Thymus (tissue), 11 donors: ENCODE measurements at regions not wholly inside any gene's neighbourhood (a gene's known extent, or its start where the extent isn't known, plus 50 kb on each side); places are given as distances from the start of the nearest gene placed in this dataset.

Source experiments
- DNase-seq, 9 donors: peaks; one replicate each; pipeline ENCODE4 v3.0.0-alpha.2; 2013; ENCODE audit warnings: low spot score in 9 of 9, low read depth in 6 of 9, missing footprints in 1 of 9
- H3K27ac ChIP-seq, 2 donors: one replicate each; pipeline ENCODE4 v1.5.1; 2013; ENCODE audit warnings: control low read depth in 1 of 2, low read depth in 1 of 2, low read length in 1 of 2, mild to moderate bottlenecking in 1 of 2, moderate library complexity in 1 of 2
- H3K27me3 ChIP-seq, 2 donors: one replicate each; pipeline ENCODE4 v1.5.1; 2013; ENCODE audit warnings: low read length in 1 of 2; ENCODE audit not compliant: control insufficient read depth in 2 of 2, insufficient read depth in 1 of 2
- H3K36me3 ChIP-seq, 2 donors: one replicate each; pipeline ENCODE4 v1.5.1; 2013; ENCODE audit warnings: low read length in 1 of 2, mild to moderate bottlenecking in 1 of 2, moderate library complexity in 1 of 2; ENCODE audit not compliant: control insufficient read depth in 2 of 2, insufficient read depth in 2 of 2
- H3K4me1 ChIP-seq, 2 donors: one replicate each; pipeline ENCODE4 v1.5.1; 2013; ENCODE audit warnings: low read length in 2 of 2; ENCODE audit not compliant: control insufficient read depth in 2 of 2, insufficient read depth in 2 of 2
- H3K4me3 ChIP-seq, 2 donors: one replicate each; pipeline ENCODE4 v1.5.1; 2013; ENCODE audit warnings: low read length in 2 of 2, control low read depth in 1 of 2, mild to moderate bottlenecking in 1 of 2
- H3K9me3 ChIP-seq, 2 donors: one replicate each; pipeline ENCODE4 v1.5.1; 2013; ENCODE audit warnings: low read length in 1 of 2, mild to moderate bottlenecking in 1 of 2; ENCODE audit not compliant: control insufficient read depth in 2 of 2, insufficient read depth in 1 of 2
- WGBS: extraction: QIAGEN DNeasy Blood & Tissue Kit; methylation state at CpG from one replicate; pipeline ENCODE4 v1.1.7; 2013; 5-methylcytosine and 5-hydroxymethylcytosine counted together
- donor health status: healthy.

DNA sequence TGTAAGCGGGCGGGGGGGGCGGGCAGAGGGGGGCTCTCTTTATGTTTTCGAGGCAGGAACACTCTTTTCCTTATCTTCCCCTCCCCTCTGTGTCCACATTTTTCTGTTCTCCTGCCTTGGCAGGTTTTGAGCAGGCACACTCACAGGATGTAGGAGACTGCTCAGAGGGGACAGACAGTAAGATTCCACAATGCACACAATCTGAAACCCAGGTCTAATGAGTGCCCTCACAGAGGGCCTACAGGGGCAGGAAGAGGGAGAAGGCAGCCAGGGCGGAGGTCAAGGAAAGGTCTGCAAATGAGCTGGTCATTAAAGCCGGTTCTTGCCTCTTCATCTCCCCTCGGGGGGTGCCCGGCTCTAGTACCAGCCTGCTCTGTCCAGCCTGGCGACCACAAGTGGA lies 106.1 kb upstream of the ATP6AP2 start:
- Histone ChIP-seq H3K36me3 (no peaks in the 10 kb centered on the region), H3K4me1 (peaks cover 11 to 55% of the 10 kb centered on the region in 2 donors), H3K9me3 (peaks cover 0 to 1% of the 10 kb centered on the region in 2 donors), H3K4me3 (no peak overlapping the region), H3K27ac (no peak overlapping the region), H3K27me3 (peaks cover 0 to 2% of the 10 kb centered on the region in 2 donors)
- no peak for DNase-seq
- 92% methylated on average over 9 of the region's 9 CpGs for WGBS

DNA sequence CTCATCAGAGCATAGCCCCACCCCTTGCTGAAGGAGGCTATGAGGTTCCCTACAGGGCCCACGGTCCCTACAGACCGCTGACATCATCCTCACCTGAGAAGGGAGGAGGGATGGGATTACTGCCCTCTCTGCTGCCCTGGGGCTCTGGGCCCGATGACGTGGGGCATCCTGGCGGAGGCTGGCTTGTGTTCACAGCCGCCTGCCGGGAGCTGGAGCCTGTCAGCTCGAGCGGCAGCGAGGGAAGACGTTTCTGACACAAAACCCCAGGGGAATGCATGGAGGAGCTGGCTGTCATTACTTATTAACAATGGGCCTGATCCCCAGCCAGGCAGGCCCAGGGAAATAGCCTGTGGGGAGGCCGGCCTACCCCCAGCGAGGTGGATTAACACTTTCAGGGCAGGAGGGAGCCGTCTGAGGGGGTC lies 106.6 kb upstream of the ATP6AP2 start:
- no peaks in the 10 kb centered on the region for H3K36me3 ChIP-seq
- no peak overlapping the region for H3K27ac ChIP-seq
- no peak overlapping the region for H3K4me3 ChIP-seq
- peaks cover 0 to 2% of the 10 kb centered on the region in 2 donors for H3K27me3 ChIP-seq
- DNase-seq: no peak
- peaks cover 11 to 51% of the 10 kb centered on the region in 2 donors for H3K4me1 ChIP-seq
- WGBS: 77% methylated on average over 14 of the region's 14 CpGs
- no peaks in the 10 kb centered on the region for H3K9me3 ChIP-seq

DNA sequence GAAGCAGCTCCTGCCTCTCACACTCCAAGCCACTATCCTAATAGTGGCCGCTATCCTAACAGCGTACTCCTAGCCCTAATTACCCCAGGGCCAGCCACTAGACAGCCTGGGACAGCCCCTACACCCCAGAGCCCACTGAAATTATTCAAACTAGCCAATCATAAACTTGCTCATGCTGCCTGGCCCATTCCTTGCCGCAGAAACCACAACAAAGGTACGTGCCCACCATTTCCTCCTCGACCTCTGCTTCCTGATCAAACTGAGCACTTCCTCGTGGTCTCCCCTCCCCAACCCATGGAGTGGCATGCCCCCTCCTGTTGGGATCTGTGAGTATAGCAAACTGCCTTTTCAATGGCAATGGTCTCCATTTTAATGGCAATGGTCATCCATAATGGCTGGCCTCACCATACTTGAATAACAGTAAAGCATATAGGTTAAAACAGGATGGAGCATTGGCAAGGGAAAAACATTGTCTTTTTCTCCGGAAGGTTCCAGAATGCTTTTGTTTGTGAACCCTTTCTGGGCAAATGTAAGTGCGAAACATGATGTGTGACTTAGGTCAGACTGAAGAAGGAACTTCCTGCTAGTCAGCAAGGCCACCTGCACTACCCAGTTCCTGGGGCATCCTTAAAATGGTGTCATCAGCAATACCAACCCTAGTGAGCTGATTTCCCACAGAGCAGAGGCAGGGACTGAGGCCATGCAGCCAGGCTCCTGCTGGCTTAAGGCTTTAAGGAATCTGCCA lies 107.1 kb upstream of the ATP6AP2 start:
- Histone ChIP-seq H3K9me3 (no peaks in the 10 kb centered on the region), H3K4me1 (peaks cover 11 to 49% of the 10 kb centered on the region in 2 donors), H3K36me3 (no peaks in the 10 kb centered on the region), H3K27ac (no peak overlapping the region), H3K27me3 (peaks cover 0 to 2% of the 10 kb centered on the region in 2 donors), H3K4me3 (no peak overlapping the region)
- peak in 1 of 9 donors; percentile 38 for DNase-seq
- 44% methylated on average over 8 of the region's 8 CpGs for WGBS

DNA sequence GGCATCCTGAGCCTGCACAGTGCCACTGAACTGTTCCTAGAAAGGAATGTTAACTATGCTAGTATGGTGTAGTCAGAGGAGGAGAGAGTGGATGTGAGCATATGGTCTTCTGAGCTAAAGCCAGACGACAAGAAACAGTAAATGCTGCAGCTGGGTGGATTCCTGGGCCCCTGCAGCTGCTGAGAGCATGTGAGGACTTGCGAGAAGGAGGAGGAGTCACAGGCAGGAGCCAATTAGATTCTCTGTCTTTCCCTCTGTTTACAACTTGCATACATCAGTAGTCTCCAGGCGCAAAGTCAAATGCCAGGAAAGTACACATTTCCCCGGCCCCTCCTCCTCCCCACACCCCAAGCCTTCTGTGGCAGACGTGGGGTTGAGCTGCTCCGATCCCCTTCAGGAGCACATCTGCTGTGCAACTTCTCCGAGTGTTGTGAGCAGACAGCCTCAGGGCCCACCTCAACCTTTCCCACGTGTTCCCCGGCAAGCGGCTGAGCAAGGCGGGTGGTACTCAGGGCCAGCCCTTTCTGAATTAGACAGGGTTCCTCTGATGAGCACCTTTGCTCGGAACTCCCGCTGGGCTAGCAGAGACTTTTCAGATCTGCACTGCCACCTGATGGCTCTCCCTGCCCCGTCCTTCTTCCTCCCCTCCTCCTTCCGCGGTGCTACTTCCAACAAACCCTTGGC lies 108.7 kb upstream of the ATP6AP2 start:
- Histone ChIP-seq H3K27me3 (peaks cover 0 to 2% of the 10 kb centered on the region in 2 donors), H3K4me3 (no peak overlapping the region), H3K4me1 (peaks cover 13 to 58% of the 10 kb centered on the region in 2 donors), H3K27ac (peak overlapping the region; percentile 65 to 76), H3K36me3 (no peaks in the 10 kb centered on the region), H3K9me3 (no peaks in the 10 kb centered on the region)
- under 1% methylated on average over 16 of the region's 16 CpGs for WGBS
- peak; percentile 43 to 88 (median 74) for DNase-seq

DNA sequence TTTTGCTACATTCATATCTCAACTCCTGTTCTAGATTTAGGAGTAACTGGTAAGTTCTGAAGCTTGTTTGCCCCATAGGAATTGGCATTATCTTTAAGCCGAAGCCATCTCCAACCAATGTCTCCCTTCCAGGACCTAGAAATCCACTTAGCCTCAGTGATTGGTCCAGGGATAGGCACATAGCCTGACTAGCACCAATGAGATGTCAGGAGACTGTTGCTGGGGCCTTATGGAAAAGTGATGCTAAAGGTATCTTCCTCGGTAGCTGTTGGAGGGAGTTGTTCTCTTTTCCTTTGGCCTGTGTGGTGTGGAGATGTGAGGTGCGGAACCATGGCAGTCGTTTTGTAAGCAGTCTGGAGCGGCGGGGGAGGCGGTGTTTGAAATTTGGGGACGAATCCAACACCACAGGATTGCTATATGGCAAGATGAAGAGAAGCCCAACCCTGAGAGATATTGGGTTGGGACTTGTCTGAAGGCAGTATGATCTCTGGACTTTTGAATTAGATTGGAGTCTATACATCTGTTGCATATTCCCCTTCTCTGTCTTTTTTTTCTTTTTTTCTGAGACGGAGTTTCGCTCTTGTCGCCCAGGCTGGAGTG lies 109.8 kb upstream of the ATP6AP2 start:
- Histone ChIP-seq H3K27me3 (peaks cover 0 to 2% of the 10 kb centered on the region in 2 donors), H3K4me3 (no peak overlapping the region), H3K36me3 (no peaks in the 10 kb centered on the region), H3K27ac (no peak overlapping the region), H3K9me3 (no peaks in the 10 kb centered on the region), H3K4me1 (peaks cover 16 to 69% of the 10 kb centered on the region in 2 donors)
- no peak for DNase-seq
- 98% methylated on average over 11 of the region's 11 CpGs for WGBS

DNA sequence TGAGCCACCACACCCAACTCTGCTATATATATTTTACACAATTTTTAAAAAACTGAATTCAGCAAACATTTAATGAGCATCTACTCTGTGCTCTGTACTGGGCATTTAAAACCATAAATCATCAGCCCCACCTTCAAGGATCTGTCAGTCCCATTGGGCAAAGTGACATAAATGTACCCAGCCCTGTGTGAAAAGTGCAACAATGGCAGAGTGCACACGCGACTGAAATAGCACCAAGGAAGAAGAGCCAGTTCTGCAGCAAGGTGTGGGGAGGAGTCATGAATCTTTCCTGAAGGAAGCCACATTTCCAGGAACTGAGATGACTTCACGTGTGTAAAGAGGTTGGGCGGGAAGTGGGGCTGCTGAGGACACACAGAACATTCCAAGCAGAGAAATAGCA lies 111.5 kb upstream of the ATP6AP2 start:
- peaks cover 16 to 71% of the 10 kb centered on the region in 2 donors for H3K4me1 ChIP-seq
- H3K4me3 ChIP-seq: no peak overlapping the region
- no peaks in the 10 kb centered on the region for H3K9me3 ChIP-seq
- 86% methylated on average over 4 of the region's 4 CpGs for WGBS
- no peak for DNase-seq
- H3K27me3 ChIP-seq: peaks cover 0 to 2% of the 10 kb centered on the region in 2 donors
- no peak overlapping the region for H3K27ac ChIP-seq
- H3K36me3 ChIP-seq: no peaks in the 10 kb centered on the region

DNA sequence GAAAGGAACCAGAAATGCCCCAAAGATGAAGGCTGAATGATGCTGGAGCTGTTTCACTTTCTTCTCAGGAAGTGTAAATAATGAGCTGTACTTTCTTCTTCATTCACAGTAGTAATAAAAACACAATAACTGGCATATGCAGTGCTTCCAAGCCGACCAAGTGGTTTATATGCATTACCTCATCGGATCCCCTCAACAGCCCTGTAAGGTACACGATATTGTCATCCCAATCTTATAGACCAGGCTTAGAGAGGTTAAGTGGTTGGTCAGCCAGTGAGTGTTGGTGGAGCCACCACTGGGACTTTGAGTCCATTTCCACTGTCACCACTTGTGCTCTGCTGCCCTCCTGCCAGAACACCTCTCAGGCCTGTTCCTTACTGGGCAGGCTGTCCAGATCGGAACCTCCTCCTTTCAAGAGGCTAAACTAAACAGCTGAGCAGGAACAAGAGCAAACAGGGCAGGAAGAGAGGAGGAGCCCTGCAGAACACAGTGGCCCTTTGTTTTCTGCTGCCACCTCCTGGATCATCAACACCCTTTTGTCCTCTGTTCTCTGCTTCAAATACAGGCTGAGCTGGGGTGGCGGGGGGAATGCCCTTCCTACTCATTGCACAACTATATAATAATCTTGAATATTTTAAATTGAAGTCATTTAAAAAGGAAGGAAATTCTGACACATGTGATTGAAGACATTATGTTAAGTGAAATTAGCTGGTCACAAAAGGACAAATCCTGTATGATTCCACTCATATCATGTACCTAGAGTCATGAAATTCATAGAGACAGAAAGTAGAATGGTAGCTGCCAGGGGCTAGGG lies 112.5 kb upstream of the ATP6AP2 start:
- peak in 4 of 9 donors; percentile 40 to 79 (median 54) for DNase-seq
- Histone ChIP-seq H3K27me3 (no peaks in the 10 kb centered on the region), H3K27ac (peak overlapping the region in 1 of 2 donors; percentile 31), H3K4me3 (no peak overlapping the region), H3K9me3 (no peaks in the 10 kb centered on the region), H3K4me1 (peaks cover 7 to 62% of the 10 kb centered on the region in 2 donors), H3K36me3 (no peaks in the 10 kb centered on the region)
- 40% methylated on average over 5 of the region's 5 CpGs for WGBS

DNA sequence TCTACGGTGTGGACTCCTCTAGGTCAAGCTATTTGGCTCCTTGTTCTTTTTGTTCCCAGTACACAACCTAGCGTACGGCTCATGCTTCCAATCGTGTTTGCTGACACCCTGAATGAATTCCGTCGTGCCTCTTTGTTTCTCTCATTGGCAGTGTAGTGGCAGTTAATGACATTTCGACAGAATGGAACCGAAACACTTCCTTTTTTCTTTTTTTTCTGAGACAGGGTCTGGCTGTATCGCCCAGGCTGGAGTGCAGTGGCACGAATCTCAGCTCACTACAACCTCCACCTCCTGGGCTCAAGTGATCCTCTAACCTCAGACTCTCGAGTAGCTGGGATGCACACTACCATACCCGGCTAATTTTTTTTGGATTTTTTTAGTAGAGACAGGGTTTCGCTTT lies 113.3 kb upstream of the ATP6AP2 start:
- H3K27ac ChIP-seq: no peak overlapping the region
- H3K9me3 ChIP-seq: no peaks in the 10 kb centered on the region
- H3K4me1 ChIP-seq: peaks cover 7 to 58% of the 10 kb centered on the region in 2 donors
- no peak for DNase-seq
- WGBS: 98% methylated on average over 13 of the region's 13 CpGs
- no peak overlapping the region for H3K4me3 ChIP-seq
- H3K27me3 ChIP-seq: no peaks in the 10 kb centered on the region
- H3K36me3 ChIP-seq: no peaks in the 10 kb centered on the region
